Gastroesophageal sphincter (tissue), 3 donors: ENCODE measurements at regions not wholly inside any gene's neighbourhood (a gene's known extent, or its start where the extent isn't known, plus 50 kb on each side); places are given as distances from the start of the nearest gene placed in this dataset.

Source experiments
- CTCF ChIP-seq, 4 experiments: fragments of 200-600 bp in 2 of 4; fragments of 450-650 bp in 2 of 4; sonication (generic) in 1 of 4; IDR thresholded peaks; one replicate each; pipeline ENCODE4 v1.5.1; 2017 to 2019; ENCODE audit warnings: antibody characterized with exemption in 4 of 4, mild to moderate bottlenecking in 2 of 4, moderate library complexity in 2 of 4
- EP300 ChIP-seq: sonication (generic); formaldehyde crosslinking; IDR thresholded peaks from one replicate; pipeline ENCODE4 v1.6.1; 2017; ENCODE audit warnings: antibody characterized with exemption, mild to moderate bottlenecking
- POLR2A ChIP-seq, 2 donors: fragments of 450-650 bp; IDR thresholded peaks; one replicate each; pipeline ENCODE4 v1.6.1; 2017; ENCODE audit warnings: antibody characterized with exemption in 2 of 2, mild to moderate bottlenecking in 2 of 2, moderate library complexity in 1 of 2

- TF ChIP-seq CTCF (IDR thresholded peaks at IDR 0.05) (no peak), POLR2A (IDR thresholded peaks at IDR 0.05) (no peak), EP300 (no peak)
These were observed 402.0 kb upstream of the TNRC6C start for GRCh38 chr17:77556383-77557061.
